HG03460 (cell line): ENCODE measurements at regions not wholly inside any gene's neighbourhood (a gene's known extent, or its start where the extent isn't known, plus 50 kb on each side); places are given as distances from the start of the nearest gene placed in this dataset.
A peak's percentile ranks its signal among the peaks of the same experiment; 100 is the strongest.

Experiments
- ATAC-seq: cut with Tn5 transposase; IDR thresholded peaks from one replicate; pipeline ENCODE4 v1.9.1; 2021; ENCODE audit not compliant: unreplicated experiment

DNA sequence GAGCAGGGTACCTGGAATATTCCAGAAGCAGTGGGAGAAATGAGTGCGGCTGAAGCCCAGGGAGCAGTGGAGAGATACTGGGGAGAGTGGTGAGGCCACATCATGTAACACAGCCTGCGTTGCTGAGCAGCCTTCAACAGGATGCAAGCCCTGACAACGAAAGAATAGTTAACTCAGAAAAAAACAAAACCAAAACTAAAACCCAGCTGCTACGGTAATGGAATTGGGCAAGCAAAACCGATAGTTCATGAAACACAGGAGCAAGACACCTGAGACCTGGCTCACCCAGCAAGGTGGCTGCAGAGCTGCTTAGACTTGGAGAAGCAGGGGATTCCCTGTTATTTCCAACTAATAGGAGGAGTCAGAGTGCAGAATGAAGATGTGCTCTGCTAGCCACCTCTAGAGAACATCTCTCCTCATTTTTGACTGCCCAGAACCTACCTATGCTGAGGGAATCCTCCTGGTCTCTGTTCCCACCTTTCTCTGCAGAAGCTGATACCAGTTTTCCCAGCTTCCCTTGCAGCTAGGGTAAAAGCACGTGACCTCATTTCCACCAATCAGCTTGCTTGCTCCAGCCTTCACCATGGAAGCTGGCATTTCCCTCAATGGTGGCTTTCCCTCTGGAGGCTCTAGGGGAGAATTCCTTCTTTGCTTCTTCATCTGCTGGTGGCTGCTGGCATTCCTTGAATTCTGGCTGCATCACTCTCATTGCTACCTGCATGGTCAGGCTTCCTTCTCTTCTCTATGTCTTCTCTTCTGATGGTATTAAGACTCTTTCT lies 59.4 kb upstream of the XYLT1 start:
- peak; percentile 70 for ATAC-seq

DNA sequence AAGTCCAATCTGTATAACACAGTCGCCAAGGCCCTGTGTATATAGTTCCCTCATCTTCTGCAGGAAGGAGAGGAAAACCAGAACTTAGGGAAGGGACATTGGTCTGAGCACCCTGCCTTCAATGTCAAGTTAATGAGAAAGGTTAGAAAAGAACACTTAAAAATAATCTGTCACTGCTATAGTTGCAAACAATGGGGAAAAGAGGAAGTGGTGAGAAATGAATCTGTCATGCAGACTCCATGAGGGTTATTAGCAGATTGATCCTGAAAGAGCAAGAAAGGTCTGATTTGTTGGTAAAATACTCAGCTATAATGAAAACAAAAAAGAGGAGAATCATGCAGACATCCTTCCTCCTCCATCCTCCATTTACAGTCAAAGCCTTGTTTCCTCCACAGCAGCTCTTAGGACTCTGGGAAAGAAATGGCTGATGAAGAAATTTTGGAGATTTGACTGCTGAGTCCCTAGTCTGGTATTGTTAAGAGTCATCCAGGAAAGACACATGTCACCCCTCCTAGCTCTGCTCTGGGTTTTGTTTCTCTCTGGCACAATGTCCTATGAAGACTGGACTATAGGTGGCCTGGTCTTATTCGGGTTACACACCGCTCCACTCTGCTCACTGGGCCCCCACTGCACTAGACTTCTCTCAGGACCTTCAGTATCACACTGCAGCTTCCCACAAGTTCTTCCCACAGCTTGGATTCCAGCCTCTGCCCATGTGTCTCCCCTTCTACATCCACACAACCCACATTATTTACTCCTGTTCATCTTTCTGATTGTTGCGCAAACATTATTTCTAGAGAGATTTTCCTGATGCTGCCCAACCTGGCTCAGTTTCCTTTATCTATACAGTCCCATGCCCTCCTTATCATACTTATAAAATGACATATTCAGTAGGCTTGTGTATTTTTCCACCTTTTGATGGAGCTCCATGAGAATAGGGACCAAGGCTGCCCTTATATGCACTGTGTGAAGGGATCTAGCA lies 56.5 kb upstream of the XYLT1 start:
- ATAC-seq = no peak

- ATAC-seq = no peak
Observed at GRCh38 chr16:17524656-17525055, 53.9 kb upstream of the XYLT1 start.

- no peak for ATAC-seq
Observed at GRCh38 chr16:17520561-17520960, 49.8 kb upstream of the XYLT1 start.
